ENCODE measurements at regions not wholly inside any gene's neighbourhood (a gene's known extent, or its start where the extent isn't known, plus 50 kb on each side); places are given as distances from the start of the nearest gene placed in this dataset.

DNA sequence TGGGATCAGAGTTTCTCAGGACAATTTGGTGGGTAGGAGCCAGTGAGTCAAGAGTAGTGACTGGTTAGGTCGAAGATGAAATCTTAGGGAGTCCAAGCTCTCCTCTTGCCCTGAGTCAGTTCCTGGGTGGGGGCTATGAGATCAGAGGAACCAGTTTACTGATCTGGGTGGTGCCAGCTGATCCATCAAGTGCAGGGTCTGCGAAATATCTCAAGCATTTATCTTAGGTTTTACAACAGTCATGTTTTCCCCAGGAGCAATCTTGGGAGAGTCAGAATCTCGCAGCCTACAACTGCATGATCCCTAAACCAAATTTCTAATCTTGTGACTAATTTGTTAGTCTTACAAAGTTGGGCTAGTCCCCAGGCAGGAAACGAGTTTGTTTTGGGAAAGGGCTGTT lies 1833.2 kb upstream of the PCDH7 start:
- Histone ChIP-seq H3K36me3 (ENCODE audit: control insufficient read depth, insufficient read depth, low read length) (no peaks in the 10 kb centered on the region), H3K4me3 (ENCODE audit: low read depth, low read length) (no peak overlapping the region), H3K27me3 (ENCODE audit: control insufficient read depth, insufficient read depth, low read length) (no peaks in the 10 kb centered on the region)
- DNase-seq (ENCODE audit: low read depth) = no peak
- TF ChIP-seq, protein P1, sequence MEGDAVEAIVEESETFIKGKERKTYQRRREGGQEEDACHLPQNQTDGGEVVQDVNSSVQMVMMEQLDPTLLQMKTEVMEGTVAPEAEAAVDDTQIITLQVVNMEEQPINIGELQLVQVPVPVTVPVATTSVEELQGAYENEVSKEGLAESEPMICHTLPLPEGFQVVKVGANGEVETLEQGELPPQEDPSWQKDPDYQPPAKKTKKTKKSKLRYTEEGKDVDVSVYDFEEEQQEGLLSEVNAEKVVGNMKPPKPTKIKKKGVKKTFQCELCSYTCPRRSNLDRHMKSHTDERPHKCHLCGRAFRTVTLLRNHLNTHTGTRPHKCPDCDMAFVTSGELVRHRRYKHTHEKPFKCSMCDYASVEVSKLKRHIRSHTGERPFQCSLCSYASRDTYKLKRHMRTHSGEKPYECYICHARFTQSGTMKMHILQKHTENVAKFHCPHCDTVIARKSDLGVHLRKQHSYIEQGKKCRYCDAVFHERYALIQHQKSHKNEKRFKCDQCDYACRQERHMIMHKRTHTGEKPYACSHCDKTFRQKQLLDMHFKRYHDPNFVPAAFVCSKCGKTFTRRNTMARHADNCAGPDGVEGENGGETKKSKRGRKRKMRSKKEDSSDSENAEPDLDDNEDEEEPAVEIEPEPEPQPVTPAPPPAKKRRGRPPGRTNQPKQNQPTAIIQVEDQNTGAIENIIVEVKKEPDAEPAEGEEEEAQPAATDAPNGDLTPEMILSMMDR (IDR thresholded peaks at IDR 0.05; ENCODE audit: insufficient read depth, low read length, poor library complexity, severe bottlenecking) = no peak

DNA sequence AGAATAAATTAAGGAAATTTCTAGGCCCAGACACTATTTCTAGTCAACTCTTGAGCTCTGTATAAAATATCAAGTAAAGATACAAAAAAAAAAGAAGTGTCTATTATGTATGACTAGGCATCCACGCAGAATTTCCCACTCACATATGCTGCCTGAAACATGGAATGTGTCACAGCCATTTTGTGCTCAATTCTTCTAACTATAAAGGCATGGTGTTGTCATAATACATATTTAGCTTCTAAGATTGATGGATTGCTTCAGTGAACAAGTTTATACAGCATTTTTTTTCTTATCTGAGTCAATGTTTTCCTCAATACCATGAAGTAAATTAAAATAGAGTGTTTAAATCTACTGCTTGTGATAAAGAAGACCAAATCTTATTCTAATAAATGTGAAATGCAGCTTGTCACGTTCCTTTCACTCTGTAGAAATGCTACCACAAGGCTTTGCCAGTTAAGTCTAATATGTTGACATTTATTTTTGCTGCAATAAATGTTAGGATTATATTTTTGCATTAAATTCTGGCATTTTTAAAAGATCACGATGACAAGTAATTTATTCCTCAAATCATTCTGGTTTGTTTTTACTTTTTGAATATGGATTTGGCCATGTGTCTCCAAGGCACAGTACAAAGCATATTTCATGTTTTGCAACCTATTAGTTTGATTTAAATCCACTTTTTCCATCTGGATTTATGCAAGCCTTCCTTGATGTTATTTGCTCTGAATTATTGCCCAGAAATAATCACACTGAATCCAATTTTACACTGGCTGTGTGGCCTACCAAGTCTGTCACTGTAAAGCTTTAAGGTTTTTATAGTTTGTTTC lies 1829.0 kb upstream of the PCDH7 start:
- Histone ChIP-seq H3K27me3 (ENCODE audit: control insufficient read depth, insufficient read depth, low read length) (no peaks in the 10 kb centered on the region), H3K4me3 (ENCODE audit: low read depth, low read length) (no peak overlapping the region), H3K36me3 (ENCODE audit: control insufficient read depth, insufficient read depth, low read length) (no peaks in the 10 kb centered on the region)
- DNase-seq (ENCODE audit: low read depth) = no peak
- TF ChIP-seq, protein P1 (IDR thresholded peaks at IDR 0.05; ENCODE audit: insufficient read depth, low read length, poor library complexity, severe bottlenecking) = no peak

DNA sequence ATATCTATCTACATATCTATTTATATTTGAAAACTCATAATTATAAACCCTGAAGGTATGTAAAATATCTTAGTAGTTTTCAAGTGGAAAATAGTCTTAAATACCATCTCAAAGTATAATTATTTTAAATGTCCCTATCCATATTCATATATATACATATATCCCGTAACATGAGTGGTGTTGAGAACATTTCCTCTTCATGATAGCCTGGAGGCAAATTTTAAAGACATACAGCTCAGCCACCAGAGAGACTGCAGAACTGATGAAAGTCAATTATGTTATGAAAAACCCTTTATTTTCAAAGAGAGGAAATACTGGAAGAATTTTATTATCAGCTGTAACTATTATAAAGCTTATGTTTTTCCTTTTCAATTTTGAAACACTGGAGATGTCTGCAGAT lies 1806.7 kb upstream of the PCDH7 start:
- TF ChIP-seq, protein P1 (IDR thresholded peaks at IDR 0.05; ENCODE audit: insufficient read depth, low read length, poor library complexity, severe bottlenecking) = no peak
- no peaks in the 10 kb centered on the region for H3K27me3 ChIP-seq (ENCODE audit: control insufficient read depth, insufficient read depth, low read length)
- no peak overlapping the region for H3K4me3 ChIP-seq (ENCODE audit: low read depth, low read length)
- DNase-seq (ENCODE audit: low read depth) = no peak
- H3K36me3 ChIP-seq (ENCODE audit: control insufficient read depth, insufficient read depth, low read length) = no peaks in the 10 kb centered on the region

DNA sequence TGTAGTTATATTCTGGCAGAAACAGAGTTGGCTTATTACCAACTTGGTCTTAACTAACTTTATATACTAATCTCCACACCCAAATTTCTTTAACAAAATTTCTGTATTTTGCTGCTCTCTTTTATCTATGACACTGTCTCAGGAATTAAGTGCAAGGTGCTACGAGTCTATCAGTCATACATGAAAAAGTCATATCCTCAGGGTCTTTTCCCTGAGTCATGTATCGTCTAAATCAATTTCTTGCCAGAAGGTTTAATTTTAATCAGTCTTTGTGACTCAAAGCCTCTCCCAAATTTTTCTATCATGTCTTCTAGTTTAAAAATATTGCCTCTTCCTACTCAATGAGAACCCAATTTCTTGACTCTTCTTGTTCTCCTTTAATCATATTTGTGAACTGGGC lies 1803.6 kb upstream of the PCDH7 start:
- no peaks in the 10 kb centered on the region for H3K27me3 ChIP-seq (ENCODE audit: control insufficient read depth, insufficient read depth, low read length)
- H3K36me3 ChIP-seq (ENCODE audit: control insufficient read depth, insufficient read depth, low read length) = no peaks in the 10 kb centered on the region
- H3K4me3 ChIP-seq (ENCODE audit: low read depth, low read length) = no peak overlapping the region
- no peak for DNase-seq (ENCODE audit: low read depth)
- TF ChIP-seq, protein P1 (IDR thresholded peaks at IDR 0.05; ENCODE audit: insufficient read depth, low read length, poor library complexity, severe bottlenecking) = no peak

DNA sequence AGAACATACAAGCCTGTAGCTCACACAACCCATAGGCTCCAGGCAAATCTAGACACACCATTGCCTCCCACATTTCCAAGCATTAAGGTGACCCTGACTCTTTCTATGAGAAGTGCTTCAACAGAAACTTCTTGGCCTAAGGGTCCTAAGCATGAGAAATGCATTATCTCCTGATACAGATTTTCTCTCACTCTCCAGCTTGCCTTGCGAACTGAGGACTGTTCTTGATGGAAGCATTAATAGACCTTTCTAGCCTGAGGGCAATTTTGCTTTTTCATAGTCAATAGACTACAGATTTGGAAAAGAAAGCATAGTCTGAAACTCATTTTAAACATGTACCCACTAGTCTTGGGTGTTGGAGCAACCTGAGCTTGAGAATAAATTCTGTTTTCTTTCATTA lies 1801.3 kb upstream of the PCDH7 start:
- DNase-seq (ENCODE audit: low read depth) = no peak
- no peaks in the 10 kb centered on the region for H3K27me3 ChIP-seq (ENCODE audit: control insufficient read depth, insufficient read depth, low read length)
- H3K4me3 ChIP-seq (ENCODE audit: low read depth, low read length) = no peak overlapping the region
- TF ChIP-seq, protein P1 (IDR thresholded peaks at IDR 0.05; ENCODE audit: insufficient read depth, low read length, poor library complexity, severe bottlenecking) = no peak
- no peaks in the 10 kb centered on the region for H3K36me3 ChIP-seq (ENCODE audit: control insufficient read depth, insufficient read depth, low read length)

DNA sequence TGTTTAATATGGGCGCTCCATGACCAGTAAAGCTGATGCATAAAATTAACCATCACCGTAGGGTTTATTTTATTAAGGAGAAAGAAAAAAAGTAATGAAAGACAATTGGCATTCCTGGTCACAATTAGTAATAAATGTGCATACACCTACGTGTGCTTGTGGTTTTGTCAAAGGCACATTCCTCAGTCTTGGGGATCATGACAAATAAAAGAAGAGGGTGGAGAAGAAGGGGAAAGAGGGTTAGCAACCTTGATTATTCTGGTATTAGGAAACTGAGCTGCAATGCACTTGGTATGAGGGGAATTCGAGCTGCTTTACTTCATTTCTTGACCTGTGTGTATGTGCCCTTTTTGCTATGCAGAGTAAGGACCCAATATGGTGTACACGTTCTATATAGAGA lies 1798.3 kb upstream of the PCDH7 start:
- Histone ChIP-seq H3K36me3 (ENCODE audit: control insufficient read depth, insufficient read depth, low read length) (no peaks in the 10 kb centered on the region), H3K27me3 (ENCODE audit: control insufficient read depth, insufficient read depth, low read length) (no peaks in the 10 kb centered on the region), H3K4me3 (ENCODE audit: low read depth, low read length) (no peak overlapping the region)
- TF ChIP-seq, protein P1 (IDR thresholded peaks at IDR 0.05; ENCODE audit: insufficient read depth, low read length, poor library complexity, severe bottlenecking) = no peak
- no peak for DNase-seq (ENCODE audit: low read depth)
